Loucy (cell line): ENCODE measurements at regions not wholly inside any gene's neighbourhood (a gene's known extent, or its start where the extent isn't known, plus 50 kb on each side); places are given as distances from the start of the nearest gene placed in this dataset.

Source experiments
- H2AFZ ChIP-seq: fragments of 200-600 bp; sonication (generic); 2 replicates; pipeline ENCODE4 v1.6.0; 2016; ENCODE audit warnings: antibody characterized with exemption, mild to moderate bottlenecking, low read length, moderate library complexity
- H3F3A ChIP-seq: fragments of 200-600 bp; 2 replicates; pipeline ENCODE4 v1.6.0; 2016; ENCODE audit warnings: antibody characterized with exemption, low read depth, mild to moderate bottlenecking
- H3K27me3 ChIP-seq: fragments of 200-600 bp; sonication (generic); 2 replicates; pipeline ENCODE4 v1.6.1; 2014; ENCODE audit warnings: low read length, mild to moderate bottlenecking; ENCODE audit not compliant: insufficient read depth, poor library complexity, severe bottlenecking
- H3K36me3 ChIP-seq: fragments of 200-600 bp; sonication (generic); 2 replicates; pipeline ENCODE4 v1.6.1; 2016; ENCODE audit warnings: low read length; ENCODE audit not compliant: insufficient read depth
- H3K4me1 ChIP-seq: fragments of 200-600 bp; sonication (generic); 2 replicates; pipeline ENCODE4 v1.5.1; 2014; ENCODE audit warnings: low read length, mild to moderate bottlenecking; ENCODE audit not compliant: insufficient read depth, poor library complexity, severe bottlenecking
- H3K4me2 ChIP-seq: fragments of 200-600 bp; sonication (generic); 2 replicates; pipeline ENCODE4 v1.6.0; 2014; ENCODE audit warnings: antibody characterized with exemption, low read length, low read depth, mild to moderate bottlenecking; ENCODE audit not compliant: poor library complexity, severe bottlenecking
- H3K4me3 ChIP-seq: fragments of 200-600 bp; sonication (generic); 2 replicates; pipeline ENCODE4 v1.5.1; 2014; ENCODE audit warnings: low read length, mild to moderate bottlenecking, mixed read lengths; ENCODE audit not compliant: poor library complexity, severe bottlenecking
- H3K79me2 ChIP-seq: fragments of 200-600 bp; sonication (generic); 2 replicates; pipeline ENCODE4 v1.6.1; 2014; ENCODE audit warnings: low read length; ENCODE audit not compliant: insufficient read depth
- H3K9ac ChIP-seq: fragments of 200-600 bp; sonication (generic); 2 replicates; pipeline ENCODE4 v1.6.0; 2014; ENCODE audit warnings: mild to moderate bottlenecking, low read depth, low read length, moderate library complexity; ENCODE audit not compliant: poor library complexity, severe bottlenecking
- H3K9me2 ChIP-seq: fragments of 200-600 bp; sonication (generic); replicated peaks from 2 replicates; pipeline ENCODE4 v1.6.1; 2016; ENCODE audit warnings: low read depth, low read length, mixed read lengths
- H3K9me3 ChIP-seq: fragments of 200-600 bp; sonication (generic); 2 replicates; pipeline ENCODE4 v1.6.1; 2014; ENCODE audit warnings: mild to moderate bottlenecking, antibody characterized with exemption, low read length, low read depth; ENCODE audit not compliant: insufficient read depth
- H4K20me1 ChIP-seq: fragments of 200-600 bp; sonication (generic); 2 replicates; pipeline ENCODE4 v1.6.0; 2014; ENCODE audit warnings: antibody characterized with exemption, low read length, mild to moderate bottlenecking; ENCODE audit not compliant: insufficient read depth, poor library complexity, severe bottlenecking
- CTCF ChIP-seq: fragments of 200-600 bp; sonication (generic); conservative IDR thresholded peaks from 2 replicates; pipeline ENCODE4 v1.5.1; 2014; ENCODE audit warnings: mild to moderate bottlenecking, antibody characterized with exemption, low read length
- EZH2phosphoT487 ChIP-seq: fragments of 200-600 bp; IDR thresholded peaks from 2 replicates; pipeline ENCODE4 v1.6.1; 2018; ENCODE audit warnings: antibody characterized with exemption, mild to moderate bottlenecking, moderate library complexity, borderline replicate concordance

GRCh38 chr11:109818290-109818689, 274.9 kb upstream of the ZC3H12C start:
- no peaks in the 10 kb centered on the region for H3F3A ChIP-seq

GRCh38 chr11:109819410-109819809, 273.8 kb upstream of the ZC3H12C start:
- Histone ChIP-seq H3K4me3 (no peak overlapping the region), H3K4me2 (peak overlapping the region; percentile 71), H3K9me2 (no peaks in the 10 kb centered on the region), H3K36me3 (no peaks in the 10 kb centered on the region), H4K20me1 (no peaks in the 10 kb centered on the region), H3K9ac (no peak overlapping the region), H3K4me1 (no peaks in the 10 kb centered on the region), H3K9me3 (no peaks in the 10 kb centered on the region), H2AFZ (peak overlapping the region; percentile 85; the same call in 1 of the 2 replicates), H3K27me3 (no peaks in the 10 kb centered on the region), H3K79me2 (no peaks in the 10 kb centered on the region), H3F3A (no peaks in the 10 kb centered on the region)
- TF ChIP-seq CTCF (no peak), EZH2phosphoT487 (no peak)

More at GRCh38 chr11:109818290-109818689, 274.9 kb upstream of the ZC3H12C start:
- Histone ChIP-seq H3K9ac (no peak overlapping the region), H3K4me1 (no peaks in the 10 kb centered on the region), H3K4me2 (peak overlapping the region; percentile 71), H3K9me2 (no peaks in the 10 kb centered on the region), H3K27me3 (no peaks in the 10 kb centered on the region), H4K20me1 (no peaks in the 10 kb centered on the region), H3K79me2 (no peaks in the 10 kb centered on the region), H3K9me3 (no peaks in the 10 kb centered on the region), H2AFZ (peak overlapping the region; percentile 85), H3K4me3 (peak overlapping the region; percentile 60), H3K36me3 (no peaks in the 10 kb centered on the region)
- no peak for TF ChIP-seq EZH2phosphoT487
- no peak for TF ChIP-seq CTCF

- no peak overlapping the region for H2AFZ ChIP-seq
- H3K4me1 ChIP-seq, result no peaks in the 10 kb centered on the region
- TF ChIP-seq EZH2phosphoT487 (no peak), CTCF (no peak)
- H3K79me2 ChIP-seq, result no peaks in the 10 kb centered on the region
- no peaks in the 10 kb centered on the region for H3F3A ChIP-seq
- no peaks in the 10 kb centered on the region for H3K27me3 ChIP-seq
- no peak overlapping the region for H3K4me2 ChIP-seq
- no peaks in the 10 kb centered on the region for H4K20me1 ChIP-seq
- no peaks in the 10 kb centered on the region for H3K36me3 ChIP-seq
- no peak overlapping the region for H3K4me3 ChIP-seq
- no peak overlapping the region for H3K9ac ChIP-seq
- no peaks in the 10 kb centered on the region for H3K9me2 ChIP-seq
- no peaks in the 10 kb centered on the region for H3K9me3 ChIP-seq
Observed at GRCh38 chr11:109821511-109821910, 271.7 kb upstream of the ZC3H12C start.
